Right lobe of liver (tissue), 6 donors: ENCODE measurements at regions not wholly inside any gene's neighbourhood (a gene's known extent, or its start where the extent isn't known, plus 50 kb on each side); places are given as distances from the start of the nearest gene placed in this dataset.

Experiments
- ATAC-seq, 4 donors: fragments of 200-7000 bp; cut with Tn5 transposase; one replicate each; pipeline ENCODE4 v1.9.1; 2020; ENCODE audit warnings: mild to moderate bottlenecking in 4 of 4, moderate library complexity in 4 of 4
- DNase-seq, 3 donors: peaks; one replicate each; pipeline ENCODE4 v3.0.0-alpha.2; 2020
- H3K27ac ChIP-seq, 3 donors: fragments of 200-600 bp; one replicate each; pipeline ENCODE4 v1.8.0; 2022
- H3K27me3 ChIP-seq, 2 donors: fragments of 200-600 bp; one replicate each; pipeline ENCODE4 v1.8.0; 2022
- H3K36me3 ChIP-seq, 4 donors: fragments of 200-600 bp; sonication (generic) in 1 of 4; one replicate each; pipeline versions ENCODE4 v1.5.1 to v1.8.0; 2017 to 2022; ENCODE audit warnings: control low read depth in 1 of 4
- H3K4me1 ChIP-seq, 4 donors: fragments of 200-600 bp; sonication (generic) in 1 of 4; one replicate each; pipeline versions ENCODE4 v1.5.1 to v1.8.0; 2017 to 2022; ENCODE audit warnings: control low read depth in 1 of 4
- H3K4me3 ChIP-seq, 3 donors: fragments of 200-600 bp; one replicate each; pipeline ENCODE4 v1.8.0; 2022
- H3K9me3 ChIP-seq, 4 donors: fragments of 200-600 bp; sonication (generic) in 1 of 4; one replicate each; pipeline versions ENCODE4 v1.5.1 to v1.8.0; 2017 to 2022; ENCODE audit warnings: control low read depth in 1 of 4
- POLR2A ChIP-seq: fragments of 450-650 bp; IDR thresholded peaks from one replicate; pipeline ENCODE4 v1.6.1; 2017; ENCODE audit warnings: antibody characterized with exemption, mild to moderate bottlenecking
- WGBS: methylation state at CpG from one replicate; pipeline ENCODE4 v1.1.6; 2018; ENCODE audit warnings: low coverage, low lambda C conversion rate; ENCODE audit not compliant: insufficient coverage; ENCODE audit errors: missing lambda C conversion rate; 5-methylcytosine and 5-hydroxymethylcytosine counted together
- intact Hi-C, 2 donors: fragments of 100-400 bp; cut with DNase I; formaldehyde crosslinking; loops; one replicate each; pipeline versions ENCODE4 v1.11.2 to v1.14.1; 2022
- TF ChIP-seq, protein P1 (sequence below), 4 donors: fragments of 200-600 bp in 3 of 4; fragments of 450-650 bp in 1 of 4; IDR thresholded peaks; one replicate each; pipeline versions ENCODE4 v1.5.1 to v1.8.0; 2016 to 2022; ENCODE audit warnings: antibody characterized with exemption in 4 of 4, mild to moderate bottlenecking in 2 of 4
- donor health status: DM: no; HTN: yes; CAD: no.
- donor health status: DM: no; HTN: no; CAD: no.
- donor health status: DM: no; HTN: no; CAD: no.
- donor health status: DM: no; HTN: yes; CAD: no.
- donor health status: DM: no; HTN: yes; CAD: no.

DNA sequence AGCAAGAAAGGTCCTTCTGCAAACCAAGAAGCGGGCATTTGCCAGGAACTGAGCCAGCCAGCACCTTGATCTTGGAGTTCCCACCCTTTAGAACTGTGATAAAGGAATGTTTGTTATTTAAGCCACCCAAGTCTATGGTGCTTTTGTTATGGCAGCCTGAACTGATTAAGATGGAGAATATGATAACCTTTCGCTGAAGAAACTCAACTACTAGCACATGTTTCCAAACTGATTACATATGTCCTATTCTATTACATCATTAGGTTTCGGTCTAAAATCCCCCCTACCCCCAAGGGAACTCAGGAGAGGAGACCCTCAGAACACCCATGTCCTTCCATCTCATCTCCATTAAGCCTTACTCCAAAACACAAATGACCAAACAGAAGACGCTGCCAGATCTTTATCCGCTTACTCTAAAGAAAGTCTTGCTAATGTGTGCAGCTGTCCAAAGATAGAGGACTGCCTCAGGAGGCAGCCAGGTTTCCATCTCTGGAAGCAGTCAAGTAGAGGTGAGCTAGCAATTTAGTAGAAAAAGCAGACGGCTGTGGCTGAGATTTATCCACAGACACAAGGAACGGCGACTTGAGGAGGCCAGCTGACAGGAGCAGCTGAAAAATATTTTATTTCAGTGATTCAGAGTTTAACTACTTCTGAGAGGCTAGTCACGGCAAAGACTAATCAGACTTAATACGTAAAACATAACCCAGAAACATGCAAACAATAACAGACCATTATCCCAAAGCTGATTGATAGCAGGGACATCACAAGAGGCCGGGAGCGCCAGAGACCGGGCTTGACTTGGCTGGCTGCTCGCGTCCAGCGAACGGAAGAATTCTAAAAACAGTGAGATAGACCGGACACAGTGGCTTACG lies 611.4 kb upstream of the CDH5 start:
- H3K4me1 ChIP-seq, result no peaks in the 10 kb centered on the region
- no peak for ATAC-seq

DNA sequence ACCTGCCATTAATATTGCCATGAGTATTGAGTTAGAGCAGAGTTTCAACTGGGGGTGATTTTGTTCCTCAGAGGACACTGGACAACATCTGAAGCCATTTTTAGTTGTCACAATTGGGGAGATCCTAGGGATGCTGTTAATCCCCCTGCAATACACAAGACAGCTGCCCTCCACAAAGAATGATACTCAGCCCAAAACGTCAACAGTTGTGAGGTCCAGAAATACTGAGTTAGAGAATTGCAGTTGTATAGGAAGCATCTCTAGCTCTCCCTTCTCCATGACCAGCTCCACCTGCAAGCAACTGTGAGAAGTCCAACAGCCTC lies 614.0 kb upstream of the CDH5 start:
- H3K4me3 ChIP-seq, result no peak overlapping the region
- H3K27me3 ChIP-seq, result no peaks in the 10 kb centered on the region
- DNase-seq (no peak), ATAC-seq (no peak)
- no peaks in the 10 kb centered on the region for H3K36me3 ChIP-seq
- no peak overlapping the region for H3K27ac ChIP-seq
- H3K9me3 ChIP-seq, result no peaks in the 10 kb centered on the region
- no CpG with 5 or more reads among the region's 1 CpG for WGBS
- H3K4me1 ChIP-seq, result no peaks in the 10 kb centered on the region
- intact Hi-C loops, result no loop called here
- TF ChIP-seq, protein P1, sequence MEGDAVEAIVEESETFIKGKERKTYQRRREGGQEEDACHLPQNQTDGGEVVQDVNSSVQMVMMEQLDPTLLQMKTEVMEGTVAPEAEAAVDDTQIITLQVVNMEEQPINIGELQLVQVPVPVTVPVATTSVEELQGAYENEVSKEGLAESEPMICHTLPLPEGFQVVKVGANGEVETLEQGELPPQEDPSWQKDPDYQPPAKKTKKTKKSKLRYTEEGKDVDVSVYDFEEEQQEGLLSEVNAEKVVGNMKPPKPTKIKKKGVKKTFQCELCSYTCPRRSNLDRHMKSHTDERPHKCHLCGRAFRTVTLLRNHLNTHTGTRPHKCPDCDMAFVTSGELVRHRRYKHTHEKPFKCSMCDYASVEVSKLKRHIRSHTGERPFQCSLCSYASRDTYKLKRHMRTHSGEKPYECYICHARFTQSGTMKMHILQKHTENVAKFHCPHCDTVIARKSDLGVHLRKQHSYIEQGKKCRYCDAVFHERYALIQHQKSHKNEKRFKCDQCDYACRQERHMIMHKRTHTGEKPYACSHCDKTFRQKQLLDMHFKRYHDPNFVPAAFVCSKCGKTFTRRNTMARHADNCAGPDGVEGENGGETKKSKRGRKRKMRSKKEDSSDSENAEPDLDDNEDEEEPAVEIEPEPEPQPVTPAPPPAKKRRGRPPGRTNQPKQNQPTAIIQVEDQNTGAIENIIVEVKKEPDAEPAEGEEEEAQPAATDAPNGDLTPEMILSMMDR (IDR thresholded peaks at IDR 0.05), result no peak
- TF ChIP-seq POLR2A, result no peak

More for the DNA sequence above, 611.4 kb upstream of the CDH5 start:
- no peak for DNase-seq
- H3K27ac ChIP-seq, result no peak overlapping the region
- no peak overlapping the region for H3K4me3 ChIP-seq
- intact Hi-C loops, result no loop called here
- H3K27me3 ChIP-seq, result no peaks in the 10 kb centered on the region
- no peaks in the 10 kb centered on the region for H3K36me3 ChIP-seq
- H3K9me3 ChIP-seq, result no peaks in the 10 kb centered on the region
- no peak for TF ChIP-seq POLR2A
- TF ChIP-seq, protein P1 (IDR thresholded peaks at IDR 0.05), result no peak
- WGBS, result 60% methylated on average over 15 of the region's 19 CpGs

DNA sequence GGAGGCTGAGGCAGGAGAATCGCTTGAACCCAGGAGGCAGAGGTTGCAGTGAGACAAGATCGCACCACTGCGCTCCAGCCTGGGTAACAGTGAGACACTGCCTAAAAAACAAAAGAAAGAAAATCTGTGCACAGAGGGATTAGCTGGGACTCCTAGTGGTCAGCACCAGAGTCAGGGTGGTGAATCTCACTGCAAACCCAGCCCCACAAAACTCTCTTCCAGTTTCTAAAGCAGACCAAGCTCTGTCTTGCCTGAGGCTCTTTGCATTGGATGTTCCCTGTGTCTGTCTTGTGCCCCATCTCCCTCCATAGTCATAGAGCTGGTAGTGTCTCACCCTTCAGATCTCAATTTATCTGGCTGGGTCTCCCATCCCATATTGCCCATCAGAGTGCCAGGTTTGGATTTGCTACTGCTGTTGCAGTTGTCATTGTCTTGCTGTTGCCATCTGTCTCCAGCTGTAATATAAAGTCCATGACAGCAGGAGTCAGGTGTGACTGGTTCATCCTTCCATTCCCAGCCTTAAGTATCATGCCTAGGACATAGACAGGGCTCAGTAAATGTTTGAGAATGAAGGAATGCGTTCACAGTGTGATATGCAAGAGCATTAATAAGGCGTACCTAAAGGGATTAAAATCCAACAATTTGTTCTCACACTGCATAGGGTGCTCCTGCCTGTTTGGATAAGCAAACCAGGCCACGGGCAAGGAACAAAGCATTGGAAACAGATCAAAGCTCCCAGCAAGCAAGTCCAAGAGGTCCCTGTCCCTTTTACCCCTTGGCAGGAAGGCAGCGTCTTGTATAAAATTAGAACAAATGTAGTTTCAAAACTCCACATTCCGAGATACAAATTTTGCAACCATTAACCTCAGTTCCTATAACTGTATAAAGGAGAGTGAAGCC lies 614.6 kb upstream of the CDH5 start:
- no peaks in the 10 kb centered on the region for H3K36me3 ChIP-seq
- H3K4me1 ChIP-seq, result no peaks in the 10 kb centered on the region
- no peak overlapping the region for H3K4me3 ChIP-seq
- H3K27me3 ChIP-seq, result no peaks in the 10 kb centered on the region
- intact Hi-C loops, result no loop called here
- TF ChIP-seq, protein P1 (IDR thresholded peaks at IDR 0.05), result no peak
- no peak for TF ChIP-seq POLR2A
- no peak for ATAC-seq
- no peaks in the 10 kb centered on the region for H3K9me3 ChIP-seq
- no peak overlapping the region for H3K27ac ChIP-seq
- WGBS, result 49% methylated on average over 8 of the region's 8 CpGs
- no peak for DNase-seq

DNA sequence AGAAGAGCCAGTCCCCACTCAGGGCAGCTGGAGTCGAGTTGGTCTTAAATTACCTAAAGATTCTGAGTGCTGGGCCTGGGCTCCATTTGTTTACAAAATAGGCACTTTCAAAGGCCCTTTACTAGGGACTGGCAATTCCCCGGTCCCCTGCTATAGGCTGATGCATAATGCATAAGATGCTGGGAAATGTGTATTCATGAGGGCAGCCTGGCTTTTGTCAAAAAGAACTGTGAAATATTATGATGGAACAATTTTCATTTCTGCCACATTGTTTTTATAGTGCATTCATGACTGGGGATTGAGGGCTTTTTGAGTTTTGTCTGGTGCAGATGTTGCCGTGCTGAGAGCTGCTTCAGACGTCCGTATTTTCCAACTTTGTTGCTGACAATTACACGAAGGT lies 617.0 kb upstream of the CDH5 start:
- intact Hi-C loops, result no loop called here
- WGBS, result 39% methylated on average over 5 of the region's 6 CpGs
- H3K4me3 ChIP-seq, result no peak overlapping the region
- no peaks in the 10 kb centered on the region for H3K4me1 ChIP-seq
- H3K27ac ChIP-seq, result no peak overlapping the region
- no peaks in the 10 kb centered on the region for H3K27me3 ChIP-seq
- H3K36me3 ChIP-seq, result no peaks in the 10 kb centered on the region
- DNase-seq, result no peak
- TF ChIP-seq, protein P1 (IDR thresholded peaks at IDR 0.05), result no peak
- TF ChIP-seq POLR2A, result no peak
- ATAC-seq, result no peak
- H3K9me3 ChIP-seq, result no peaks in the 10 kb centered on the region
